ENCODE measurements at regions not wholly inside any gene's neighbourhood (a gene's known extent, or its start where the extent isn't known, plus 50 kb on each side); places are given as distances from the start of the nearest gene placed in this dataset.

- H3K9me3 Mint-ChIP-seq: no peaks in the 10 kb centered on the region
- no peak overlapping the region for H3K4me3 Mint-ChIP-seq
Measured at GRCh38 chr16:6926341-6926740, 406.3 kb upstream of the RBFOX1 start.

GRCh38 chr16:6918646-6919045 is 414.0 kb upstream of the RBFOX1 start:
- Mint-ChIP-seq H3K4me1 (no peaks in the 10 kb centered on the region), H3K27ac (no peak overlapping the region), H3K27me3 (no peaks in the 10 kb centered on the region), H3K36me3 (no peaks in the 10 kb centered on the region), H3K9me3 (no peaks in the 10 kb centered on the region), H3K4me3 (no peak overlapping the region)
- no peak for DNase-seq

More at GRCh38 chr16:6926341-6926740, 406.3 kb upstream of the RBFOX1 start:
- DNase-seq: no peak
- H3K27ac Mint-ChIP-seq: no peak overlapping the region
- H3K4me1 Mint-ChIP-seq: no peaks in the 10 kb centered on the region
- no peaks in the 10 kb centered on the region for H3K36me3 Mint-ChIP-seq
- H3K27me3 Mint-ChIP-seq: no peaks in the 10 kb centered on the region

GRCh38 chr16:6916946-6917345 is 415.7 kb upstream of the RBFOX1 start:
- H3K36me3 Mint-ChIP-seq: no peaks in the 10 kb centered on the region
- H3K4me3 Mint-ChIP-seq: no peak overlapping the region
- H3K4me1 Mint-ChIP-seq: no peaks in the 10 kb centered on the region

GRCh38 chr16:6913566-6913965 is 419.1 kb upstream of the RBFOX1 start:
- Mint-ChIP-seq H3K36me3 (no peaks in the 10 kb centered on the region), H3K27ac (no peak overlapping the region), H3K4me3 (no peak overlapping the region), H3K27me3 (no peaks in the 10 kb centered on the region), H3K4me1 (no peaks in the 10 kb centered on the region), H3K9me3 (no peaks in the 10 kb centered on the region)
- no peak for DNase-seq

More at GRCh38 chr16:6916946-6917345, 415.7 kb upstream of the RBFOX1 start:
- no peak for DNase-seq
- H3K9me3 Mint-ChIP-seq: no peaks in the 10 kb centered on the region
- H3K27me3 Mint-ChIP-seq: no peaks in the 10 kb centered on the region
- H3K27ac Mint-ChIP-seq: no peak overlapping the region

GRCh38 chr16:6910301-6910700 is 422.3 kb upstream of the RBFOX1 start:
- DNase-seq: no peak
- H3K27ac Mint-ChIP-seq: no peak overlapping the region
- no peaks in the 10 kb centered on the region for H3K27me3 Mint-ChIP-seq
- no peaks in the 10 kb centered on the region for H3K4me1 Mint-ChIP-seq
- no peaks in the 10 kb centered on the region for H3K36me3 Mint-ChIP-seq
- no peak overlapping the region for H3K4me3 Mint-ChIP-seq
- no peaks in the 10 kb centered on the region for H3K9me3 Mint-ChIP-seq

- DNase-seq: no peak
- H3K4me1 Mint-ChIP-seq: no peaks in the 10 kb centered on the region
- no peak overlapping the region for H3K4me3 Mint-ChIP-seq
- no peaks in the 10 kb centered on the region for H3K36me3 Mint-ChIP-seq
- H3K9me3 Mint-ChIP-seq: peaks cover under 1% of the 10 kb centered on the region
- H3K27ac Mint-ChIP-seq: no peak overlapping the region
- no peaks in the 10 kb centered on the region for H3K27me3 Mint-ChIP-seq
Measured at GRCh38 chr16:6905601-6906000, 427.0 kb upstream of the RBFOX1 start.

GRCh38 chr16:6903671-6904070 is 429.0 kb upstream of the RBFOX1 start:
- no peak for DNase-seq
- H3K36me3 Mint-ChIP-seq: no peaks in the 10 kb centered on the region
- no peak overlapping the region for H3K4me3 Mint-ChIP-seq
- H3K27me3 Mint-ChIP-seq: no peaks in the 10 kb centered on the region
- H3K27ac Mint-ChIP-seq: no peak overlapping the region
- peaks cover 2% of the 10 kb centered on the region for H3K9me3 Mint-ChIP-seq
- H3K4me1 Mint-ChIP-seq: no peaks in the 10 kb centered on the region

- no peaks in the 10 kb centered on the region for H3K36me3 Mint-ChIP-seq
- H3K9me3 Mint-ChIP-seq: peaks cover 2% of the 10 kb centered on the region
- H3K27ac Mint-ChIP-seq: no peak overlapping the region
- H3K4me1 Mint-ChIP-seq: no peaks in the 10 kb centered on the region
- no peak overlapping the region for H3K4me3 Mint-ChIP-seq
- DNase-seq: no peak
- no peaks in the 10 kb centered on the region for H3K27me3 Mint-ChIP-seq
Measured at GRCh38 chr16:6898896-6899295, 433.7 kb upstream of the RBFOX1 start.

- no peak for DNase-seq
- H3K4me3 Mint-ChIP-seq: no peak overlapping the region
- no peak overlapping the region for H3K27ac Mint-ChIP-seq
- H3K36me3 Mint-ChIP-seq: no peaks in the 10 kb centered on the region
- peaks cover 2% of the 10 kb centered on the region for H3K9me3 Mint-ChIP-seq
- H3K4me1 Mint-ChIP-seq: no peaks in the 10 kb centered on the region
- H3K27me3 Mint-ChIP-seq: no peaks in the 10 kb centered on the region
Measured at GRCh38 chr16:6897876-6898485, 434.7 kb upstream of the RBFOX1 start.

- H3K27ac Mint-ChIP-seq: no peak overlapping the region
- H3K4me3 Mint-ChIP-seq: no peak overlapping the region
- H3K27me3 Mint-ChIP-seq: peaks cover 4% of the 10 kb centered on the region
- no peaks in the 10 kb centered on the region for H3K36me3 Mint-ChIP-seq
- H3K9me3 Mint-ChIP-seq: no peaks in the 10 kb centered on the region
- DNase-seq: no peak
- no peaks in the 10 kb centered on the region for H3K4me1 Mint-ChIP-seq
Measured at GRCh38 chr16:6892966-6893365, 439.7 kb upstream of the RBFOX1 start.

GRCh38 chr16:6891496-6891895 is 441.1 kb upstream of the RBFOX1 start:
- Mint-ChIP-seq H3K4me1 (no peaks in the 10 kb centered on the region), H3K36me3 (no peaks in the 10 kb centered on the region), H3K4me3 (no peak overlapping the region), H3K27ac (no peak overlapping the region), H3K9me3 (no peaks in the 10 kb centered on the region), H3K27me3 (peaks cover 4% of the 10 kb centered on the region)
- DNase-seq: no peak

- Mint-ChIP-seq H3K9me3 (no peaks in the 10 kb centered on the region), H3K27me3 (peaks cover 4% of the 10 kb centered on the region), H3K4me3 (no peak overlapping the region), H3K36me3 (no peaks in the 10 kb centered on the region), H3K27ac (no peak overlapping the region), H3K4me1 (no peaks in the 10 kb centered on the region)
- no peak for DNase-seq
Measured at GRCh38 chr16:6888531-6888930, 444.1 kb upstream of the RBFOX1 start.

GRCh38 chr16:6884002-6884401 is 448.6 kb upstream of the RBFOX1 start:
- no peaks in the 10 kb centered on the region for H3K36me3 Mint-ChIP-seq
- H3K27me3 Mint-ChIP-seq: peaks cover 2% of the 10 kb centered on the region
- no peak for DNase-seq
- no peaks in the 10 kb centered on the region for H3K4me1 Mint-ChIP-seq
- H3K27ac Mint-ChIP-seq: no peak overlapping the region
- no peak overlapping the region for H3K4me3 Mint-ChIP-seq
- H3K9me3 Mint-ChIP-seq: peaks cover 1% of the 10 kb centered on the region

- no peak overlapping the region for H3K27ac Mint-ChIP-seq
- H3K9me3 Mint-ChIP-seq: peaks cover 1% of the 10 kb centered on the region
- no peak overlapping the region for H3K4me3 Mint-ChIP-seq
- no peaks in the 10 kb centered on the region for H3K27me3 Mint-ChIP-seq
- no peaks in the 10 kb centered on the region for H3K4me1 Mint-ChIP-seq
- no peak for DNase-seq
- no peaks in the 10 kb centered on the region for H3K36me3 Mint-ChIP-seq
Measured at GRCh38 chr16:6880263-6880662, 452.4 kb upstream of the RBFOX1 start.

GRCh38 chr16:6864671-6865070 is 468.0 kb upstream of the RBFOX1 start:
- no peaks in the 10 kb centered on the region for H3K27me3 Mint-ChIP-seq
- DNase-seq: no peak
- H3K4me3 Mint-ChIP-seq: no peak overlapping the region
- peaks cover 2% of the 10 kb centered on the region for H3K9me3 Mint-ChIP-seq
- no peaks in the 10 kb centered on the region for H3K4me1 Mint-ChIP-seq
- no peak overlapping the region for H3K27ac Mint-ChIP-seq
- H3K36me3 Mint-ChIP-seq: no peaks in the 10 kb centered on the region

- no peak overlapping the region for H3K27ac Mint-ChIP-seq
- H3K4me1 Mint-ChIP-seq: no peaks in the 10 kb centered on the region
- no peak overlapping the region for H3K4me3 Mint-ChIP-seq
- H3K9me3 Mint-ChIP-seq: peaks cover 2% of the 10 kb centered on the region
- DNase-seq: no peak
- H3K27me3 Mint-ChIP-seq: no peaks in the 10 kb centered on the region
- no peaks in the 10 kb centered on the region for H3K36me3 Mint-ChIP-seq
Measured at GRCh38 chr16:6864244-6864643, 468.4 kb upstream of the RBFOX1 start.
